NB4 (cell line): ENCODE measurements at regions not wholly inside any gene's neighbourhood (a gene's known extent, or its start where the extent isn't known, plus 50 kb on each side); places are given as distances from the start of the nearest gene placed in this dataset.

Source experiments
- MAX ChIP-seq: IDR thresholded peaks from 2 replicates; pipeline ENCODE4 v1.6.1; 2011; ENCODE audit warnings: low read depth, low read length
- POLR2A ChIP-seq: IDR thresholded peaks from 2 replicates; pipeline ENCODE4 v1.6.1; 2011; ENCODE audit warnings: mild to moderate bottlenecking; ENCODE audit not compliant: insufficient read length; ENCODE audit errors: extremely low read depth

DNA sequence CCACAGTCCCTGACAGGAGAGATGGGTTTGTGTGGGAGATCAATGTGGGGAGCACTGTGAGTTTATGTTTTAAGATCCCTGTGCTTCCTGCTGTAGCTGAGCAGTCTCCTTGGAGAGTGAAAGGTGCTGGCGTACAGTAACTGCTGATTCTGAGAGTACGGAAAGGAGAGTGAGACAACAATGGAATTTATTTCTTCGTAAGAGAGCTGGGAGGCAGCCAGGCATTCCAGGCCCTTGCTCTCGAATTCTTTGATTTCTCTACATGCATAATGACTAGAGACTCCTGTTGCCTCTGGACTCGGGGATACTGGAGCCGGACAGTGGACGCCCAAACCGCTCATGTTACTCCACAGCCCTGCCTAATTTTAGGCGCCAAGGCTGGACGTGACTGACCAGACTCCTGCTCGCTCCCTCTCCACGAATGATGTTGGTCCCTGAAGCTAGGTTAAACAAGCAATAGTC, 131.0 kb upstream of the PHACTR1 start:
- TF ChIP-seq POLR2A (no peak), MAX (no peak)
